IPS DF 6.9 (cell line): ENCODE measurements at regions not wholly inside any gene's neighbourhood (a gene's known extent, or its start where the extent isn't known, plus 50 kb on each side); places are given as distances from the start of the nearest gene placed in this dataset.

Experiments used
- DNase-seq: peaks from one replicate; pipeline ENCODE4 v3.0.0-alpha.2; 2013; ENCODE audit warnings: low read depth, low spot score
- H3K27ac ChIP-seq: one replicate; pipeline ENCODE4 v1.5.1; 2013; ENCODE audit warnings: low read length, control low read depth
- H3K27me3 ChIP-seq: 2 replicates; pipeline ENCODE4 v1.6.1; 2013; ENCODE audit warnings: mild to moderate bottlenecking, low read length; ENCODE audit not compliant: control insufficient read depth, insufficient read depth
- H3K36me3 ChIP-seq: 2 replicates; pipeline ENCODE4 v1.6.1; 2013; ENCODE audit warnings: low read length; ENCODE audit not compliant: control insufficient read depth, insufficient read depth
- H3K4me1 ChIP-seq: 2 replicates; pipeline ENCODE4 v1.6.1; 2013; ENCODE audit warnings: low read length; ENCODE audit not compliant: control insufficient read depth, insufficient read depth
- H3K4me3 ChIP-seq: 2 replicates; pipeline ENCODE4 v1.5.1; 2013; ENCODE audit warnings: mild to moderate bottlenecking, low read length
- H3K9me3 ChIP-seq: 2 replicates; pipeline ENCODE4 v1.6.1; 2013; ENCODE audit warnings: low read length, inconsistent platforms; ENCODE audit not compliant: control insufficient read depth, insufficient read depth
- WGBS: extraction: QIAGEN DNeasy Blood & Tissue Kit; methylation state at CpG from one replicate; pipeline ENCODE4 v1.1.7; 2013; ENCODE audit warnings: mixed read lengths, missing lambda C conversion rate; ENCODE audit not compliant: insufficient read length, insufficient coverage; 5-methylcytosine and 5-hydroxymethylcytosine counted together

- H3K27ac ChIP-seq: no peak overlapping the region
- no peaks in the 10 kb centered on the region for H3K4me1 ChIP-seq
- no peak for DNase-seq
- H3K27me3 ChIP-seq: no peaks in the 10 kb centered on the region
- H3K4me3 ChIP-seq: no peak overlapping the region
- H3K9me3 ChIP-seq: no peaks in the 10 kb centered on the region; the same call in 1 of the 2 replicates
- WGBS: no CpG with 5 or more reads among the region's 4 CpGs
- no peaks in the 10 kb centered on the region for H3K36me3 ChIP-seq
Measured at GRCh38 chr4:138805736-138806135, 209.8 kb upstream of the NOCT start.

- Histone ChIP-seq H3K27ac (no peak overlapping the region), H3K9me3 (no peaks in the 10 kb centered on the region; the same call in 1 of the 2 replicates), H3K4me3 (no peak overlapping the region), H3K27me3 (no peaks in the 10 kb centered on the region), H3K36me3 (no peaks in the 10 kb centered on the region), H3K4me1 (no peaks in the 10 kb centered on the region)
- WGBS: no CpG with 5 or more reads among the region's 9 CpGs
- DNase-seq: no peak
Measured at GRCh38 chr4:138804711-138805110, 210.9 kb upstream of the NOCT start.

- WGBS: no CpG with 5 or more reads among the region's 4 CpGs
Measured at GRCh38 chr4:138803051-138803450, 212.5 kb upstream of the NOCT start.

GRCh38 chr4:138802499-138802898 lies 213.1 kb upstream of the NOCT start:
- no peaks in the 10 kb centered on the region for H3K27me3 ChIP-seq
- DNase-seq: no peak
- H3K27ac ChIP-seq: no peak overlapping the region
- no peaks in the 10 kb centered on the region for H3K36me3 ChIP-seq
- H3K9me3 ChIP-seq: no peaks in the 10 kb centered on the region; the same call in 1 of the 2 replicates
- no peaks in the 10 kb centered on the region for H3K4me1 ChIP-seq
- H3K4me3 ChIP-seq: no peak overlapping the region

More at GRCh38 chr4:138803051-138803450, 212.5 kb upstream of the NOCT start:
- DNase-seq: no peak
- no peak overlapping the region for H3K27ac ChIP-seq
- H3K9me3 ChIP-seq: no peaks in the 10 kb centered on the region; the same call in 1 of the 2 replicates
- no peaks in the 10 kb centered on the region for H3K27me3 ChIP-seq
- H3K4me1 ChIP-seq: no peaks in the 10 kb centered on the region
- H3K36me3 ChIP-seq: no peaks in the 10 kb centered on the region
- H3K4me3 ChIP-seq: no peak overlapping the region

GRCh38 chr4:138800421-138800820 lies 215.2 kb upstream of the NOCT start:
- no peak for DNase-seq
- Histone ChIP-seq H3K27me3 (no peaks in the 10 kb centered on the region), H3K36me3 (no peaks in the 10 kb centered on the region), H3K9me3 (no peaks in the 10 kb centered on the region), H3K4me3 (no peak overlapping the region), H3K27ac (no peak overlapping the region), H3K4me1 (no peaks in the 10 kb centered on the region)
- WGBS: no CpG with 5 or more reads among the region's 4 CpGs

- no CpG with 5 or more reads among the region's 4 CpGs for WGBS
- Histone ChIP-seq H3K4me3 (no peak overlapping the region), H3K27ac (no peak overlapping the region), H3K4me1 (no peaks in the 10 kb centered on the region), H3K9me3 (no peaks in the 10 kb centered on the region), H3K36me3 (no peaks in the 10 kb centered on the region), H3K27me3 (no peaks in the 10 kb centered on the region)
- DNase-seq: no peak
Measured at GRCh38 chr4:138798404-138798803, 217.2 kb upstream of the NOCT start.

GRCh38 chr4:138797646-138798045 lies 217.9 kb upstream of the NOCT start:
- Histone ChIP-seq H3K4me3 (no peak overlapping the region), H3K27ac (no peak overlapping the region), H3K9me3 (no peaks in the 10 kb centered on the region), H3K4me1 (no peaks in the 10 kb centered on the region), H3K36me3 (no peaks in the 10 kb centered on the region), H3K27me3 (no peaks in the 10 kb centered on the region)
- DNase-seq: no peak
- 83% methylated on average over 1 of the region's 2 CpGs for WGBS

- no peaks in the 10 kb centered on the region for H3K27me3 ChIP-seq
- DNase-seq: no peak
- WGBS: no CpG with 5 or more reads among the region's 11 CpGs
Measured at GRCh38 chr4:138796761-138797160, 218.8 kb upstream of the NOCT start.

GRCh38 chr4:138790706-138791340 lies 224.8 kb upstream of the NOCT start:
- no CpG with 5 or more reads among the region's 3 CpGs for whole genome bisulfite sequencing
- no peak overlapping the region for H3K4me3 ChIP-seq
- H3K27me3 ChIP-seq: no peaks in the 10 kb centered on the region
- no peak for DNase-seq
- no peak overlapping the region for H3K27ac ChIP-seq
- no peaks in the 10 kb centered on the region for H3K4me1 ChIP-seq
- no peaks in the 10 kb centered on the region for H3K9me3 ChIP-seq
- H3K36me3 ChIP-seq: no peaks in the 10 kb centered on the region

More at GRCh38 chr4:138796761-138797160, 218.8 kb upstream of the NOCT start:
- Histone ChIP-seq H3K4me1 (no peaks in the 10 kb centered on the region), H3K27ac (no peak overlapping the region), H3K4me3 (no peak overlapping the region), H3K36me3 (no peaks in the 10 kb centered on the region), H3K9me3 (no peaks in the 10 kb centered on the region)

GRCh38 chr4:138789796-138790195 lies 225.8 kb upstream of the NOCT start:
- Histone ChIP-seq H3K4me3 (no peak overlapping the region), H3K27me3 (no peaks in the 10 kb centered on the region), H3K36me3 (no peaks in the 10 kb centered on the region), H3K9me3 (no peaks in the 10 kb centered on the region), H3K4me1 (no peaks in the 10 kb centered on the region), H3K27ac (no peak overlapping the region)
- WGBS: no CpG with 5 or more reads among the region's 5 CpGs
- no peak for DNase-seq

- no peak overlapping the region for H3K4me3 ChIP-seq
- no peaks in the 10 kb centered on the region for H3K4me1 ChIP-seq
- no peaks in the 10 kb centered on the region for H3K9me3 ChIP-seq
- H3K27me3 ChIP-seq: no peaks in the 10 kb centered on the region
- no peaks in the 10 kb centered on the region for H3K36me3 ChIP-seq
- WGBS: no CpG with 5 or more reads among the region's 5 CpGs
- no peak for DNase-seq
- H3K27ac ChIP-seq: no peak overlapping the region
Measured at GRCh38 chr4:138788857-138789256, 226.7 kb upstream of the NOCT start.
